Epithelial cell of esophagus (primary cell): ENCODE measurements at regions not wholly inside any gene's neighbourhood (a gene's known extent, or its start where the extent isn't known, plus 50 kb on each side); places are given as distances from the start of the nearest gene placed in this dataset.

Experiments
- DNase-seq: peaks from one replicate; pipeline ENCODE4 v3.0.0; 2010; ENCODE audit warnings: low read depth
- H3K4me3 ChIP-seq: 2 replicates; pipeline ENCODE4 v1.5.1; 2011; ENCODE audit warnings: mild to moderate bottlenecking, low read length, control low read depth
- CTCF ChIP-seq: IDR thresholded peaks from 2 replicates; pipeline ENCODE4 v1.5.1; 2011; ENCODE audit warnings: low read depth, mild to moderate bottlenecking, low read length, control low read depth, inconsistent platforms; ENCODE audit not compliant: insufficient read depth; ENCODE audit errors: missing control alignments

- DNase-seq: no peak
- no peak for TF ChIP-seq CTCF
- H3K4me3 ChIP-seq: no peak overlapping the region
Observed at GRCh38 chr5:116806836-116807235, 232.2 kb upstream of the SEMA6A start.

- no peak overlapping the region for H3K4me3 ChIP-seq
- no peak for DNase-seq
- no peak for TF ChIP-seq CTCF
Observed at GRCh38 chr5:116799401-116799800, 224.8 kb upstream of the SEMA6A start.

- H3K4me3 ChIP-seq: no peak overlapping the region
- peak; percentile 10 for DNase-seq
- no peak for TF ChIP-seq CTCF
Observed at GRCh38 chr5:116795189-116795588, 220.6 kb upstream of the SEMA6A start.

GRCh38 chr5:116789522-116789921 lies 214.9 kb upstream of the SEMA6A start:
- no peak overlapping the region for H3K4me3 ChIP-seq
- TF ChIP-seq CTCF: no peak
- DNase-seq: no peak

- TF ChIP-seq CTCF: no peak
Observed at GRCh38 chr5:116788851-116789403, 214.3 kb upstream of the SEMA6A start.

GRCh38 chr5:116787570-116787969 lies 212.9 kb upstream of the SEMA6A start:
- no peak overlapping the region for H3K4me3 ChIP-seq
- DNase-seq: no peak
- TF ChIP-seq CTCF: no peak

More at GRCh38 chr5:116788851-116789403, 214.3 kb upstream of the SEMA6A start:
- no peak overlapping the region for H3K4me3 ChIP-seq
- no peak for DNase-seq

GRCh38 chr5:116785106-116785505 lies 210.5 kb upstream of the SEMA6A start:
- no peak for TF ChIP-seq CTCF
- H3K4me3 ChIP-seq: no peak overlapping the region
- no peak for DNase-seq
